ENCODE measurements at regions not wholly inside any gene's neighbourhood (a gene's known extent, or its start where the extent isn't known, plus 50 kb on each side); places are given as distances from the start of the nearest gene placed in this dataset.
"Not testable (repeated sequence)": the region's sequence is repeated elsewhere in the genome, so short reads cannot be mapped to it uniquely, and the experiment has no call there.

GRCh38 chr2:64731263-64731643, 77.5 kb upstream of the SERTAD2 start:
- peak overlapping the region; percentile 95 for H3K27ac Mint-ChIP-seq
- H3K4me3 Mint-ChIP-seq = peak overlapping the region; percentile 90
- H3K4me1 Mint-ChIP-seq (ENCODE audit: low read depth) = peaks cover 63% of the 10 kb centered on the region
- H3K36me3 Mint-ChIP-seq = peaks cover 6% of the 10 kb centered on the region
- no peaks in the 10 kb centered on the region for H3K27me3 Mint-ChIP-seq
- H3K9me3 Mint-ChIP-seq (ENCODE audit: low read depth) = no peaks in the 10 kb centered on the region

- H3K4me1 Mint-ChIP-seq (ENCODE audit: low read depth) = peaks cover 58% of the 10 kb centered on the region
- no peaks in the 10 kb centered on the region for H3K9me3 Mint-ChIP-seq (ENCODE audit: low read depth)
- H3K4me3 Mint-ChIP-seq = peak overlapping the region; percentile 90
- peak overlapping the region; percentile 95 for H3K27ac Mint-ChIP-seq
- H3K27me3 Mint-ChIP-seq = no peaks in the 10 kb centered on the region
- peaks cover 6% of the 10 kb centered on the region for H3K36me3 Mint-ChIP-seq
Measured at GRCh38 chr2:64731746-64732145, 78.0 kb upstream of the SERTAD2 start.

GRCh38 chr2:64732146-64732545, 78.4 kb upstream of the SERTAD2 start:
- Mint-ChIP-seq H3K27ac (no peak overlapping the region), H3K4me1 (ENCODE audit: low read depth) (peaks cover 58% of the 10 kb centered on the region), H3K4me3 (no peak overlapping the region), H3K9me3 (ENCODE audit: low read depth) (no peaks in the 10 kb centered on the region), H3K36me3 (peaks cover 5% of the 10 kb centered on the region), H3K27me3 (no peaks in the 10 kb centered on the region)

DNA sequence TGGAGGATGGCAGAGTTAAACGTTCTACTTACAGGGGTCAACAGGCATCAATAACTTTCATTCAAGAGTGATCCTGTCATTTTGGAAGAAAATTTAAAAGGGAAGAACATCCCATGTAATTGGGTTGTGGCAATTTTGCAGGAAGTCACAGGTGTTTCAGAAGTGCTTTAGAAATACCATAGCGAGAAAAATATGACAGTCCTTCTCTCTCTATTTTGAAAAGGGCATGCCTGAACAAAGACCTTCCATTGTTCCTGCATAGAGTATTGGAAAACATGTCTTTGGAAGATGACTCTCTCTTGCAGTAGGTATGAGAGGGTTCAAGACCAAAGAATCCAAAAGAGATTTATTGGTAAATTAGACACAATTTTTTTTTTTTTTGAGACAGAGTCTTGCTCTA, 81.8 kb upstream of the SERTAD2 start:
- peaks cover 3% of the 10 kb centered on the region for H3K36me3 Mint-ChIP-seq
- no peak overlapping the region for H3K4me3 Mint-ChIP-seq
- H3K9me3 Mint-ChIP-seq (ENCODE audit: low read depth) = no peaks in the 10 kb centered on the region
- no peak overlapping the region for H3K27ac Mint-ChIP-seq
- peaks cover 49% of the 10 kb centered on the region for H3K4me1 Mint-ChIP-seq (ENCODE audit: low read depth)
- no peaks in the 10 kb centered on the region for H3K27me3 Mint-ChIP-seq

GRCh38 chr2:64737547-64737946, 83.8 kb upstream of the SERTAD2 start:
- H3K36me3 Mint-ChIP-seq = peaks cover 3% of the 10 kb centered on the region
- no peaks in the 10 kb centered on the region for H3K27me3 Mint-ChIP-seq
- H3K27ac Mint-ChIP-seq = peak overlapping the region; percentile 81
- peaks cover 32% of the 10 kb centered on the region for H3K4me1 Mint-ChIP-seq (ENCODE audit: low read depth)
- H3K4me3 Mint-ChIP-seq = peak overlapping the region; percentile 53
- no peaks in the 10 kb centered on the region for H3K9me3 Mint-ChIP-seq (ENCODE audit: low read depth)

DNA sequence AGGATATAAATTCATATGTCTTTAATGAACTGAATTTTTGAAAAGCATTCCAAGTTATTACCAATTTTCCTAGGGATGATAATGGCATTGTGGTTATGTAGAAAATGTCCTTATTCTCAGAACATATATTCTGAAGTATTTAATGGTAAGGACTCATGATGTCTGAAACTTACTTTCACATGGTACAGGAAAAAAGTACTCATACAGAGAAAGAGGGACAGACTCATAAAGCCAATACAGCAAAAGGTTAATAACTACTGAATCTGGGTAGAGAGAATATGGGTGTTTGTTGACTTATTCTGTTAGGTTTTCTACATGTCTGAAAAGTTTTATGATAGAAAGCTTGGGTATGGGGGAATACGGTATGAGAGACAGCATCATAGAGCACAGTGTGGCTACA, 84.3 kb upstream of the SERTAD2 start:
- peak overlapping the region; percentile 53 for H3K4me3 Mint-ChIP-seq
- H3K27ac Mint-ChIP-seq = peak overlapping the region; percentile 81
- peaks cover 32% of the 10 kb centered on the region for H3K4me1 Mint-ChIP-seq (ENCODE audit: low read depth)
- H3K27me3 Mint-ChIP-seq = no peaks in the 10 kb centered on the region
- peaks cover 3% of the 10 kb centered on the region for H3K36me3 Mint-ChIP-seq
- H3K9me3 Mint-ChIP-seq (ENCODE audit: low read depth) = no peaks in the 10 kb centered on the region

DNA sequence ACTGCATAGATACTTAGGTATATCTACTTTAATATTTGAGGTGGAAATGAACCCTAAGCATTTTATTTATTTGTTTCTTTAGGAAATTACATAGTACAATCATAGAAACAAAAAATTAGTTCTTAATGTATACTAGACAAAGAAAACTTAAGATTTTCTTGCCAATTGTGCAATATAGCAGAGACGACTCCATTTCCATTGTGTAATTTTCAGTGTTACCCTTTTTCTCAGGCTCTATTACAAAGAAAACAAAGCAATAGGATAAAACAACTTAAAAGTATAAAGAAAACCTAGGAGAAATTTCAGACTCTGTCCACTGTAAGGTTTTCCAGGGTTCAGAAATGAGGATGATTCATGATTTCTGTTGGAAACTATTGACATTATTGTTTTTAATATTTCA, 89.0 kb upstream of the SERTAD2 start:
- Mint-ChIP-seq H3K27ac (no peak overlapping the region), H3K4me1 (ENCODE audit: low read depth) (peaks cover 23% of the 10 kb centered on the region), H3K27me3 (no peaks in the 10 kb centered on the region)

GRCh38 chr2:64743739-64744330, 90.1 kb upstream of the SERTAD2 start:
- Mint-ChIP-seq H3K4me1 (ENCODE audit: low read depth) (peaks cover 19% of the 10 kb centered on the region), H3K27ac (no peak overlapping the region), H3K4me3 (no peak overlapping the region), H3K27me3 (no peaks in the 10 kb centered on the region), H3K9me3 (ENCODE audit: low read depth) (no peaks in the 10 kb centered on the region), H3K36me3 (no peaks in the 10 kb centered on the region)

More for the DNA sequence above, 89.0 kb upstream of the SERTAD2 start:
- Mint-ChIP-seq H3K9me3 (ENCODE audit: low read depth) (no peaks in the 10 kb centered on the region), H3K36me3 (no peaks in the 10 kb centered on the region), H3K4me3 (no peak overlapping the region)

- no peak overlapping the region for H3K4me3 Mint-ChIP-seq
Measured at GRCh38 chr2:64745562-64745961, 91.8 kb upstream of the SERTAD2 start.

DNA sequence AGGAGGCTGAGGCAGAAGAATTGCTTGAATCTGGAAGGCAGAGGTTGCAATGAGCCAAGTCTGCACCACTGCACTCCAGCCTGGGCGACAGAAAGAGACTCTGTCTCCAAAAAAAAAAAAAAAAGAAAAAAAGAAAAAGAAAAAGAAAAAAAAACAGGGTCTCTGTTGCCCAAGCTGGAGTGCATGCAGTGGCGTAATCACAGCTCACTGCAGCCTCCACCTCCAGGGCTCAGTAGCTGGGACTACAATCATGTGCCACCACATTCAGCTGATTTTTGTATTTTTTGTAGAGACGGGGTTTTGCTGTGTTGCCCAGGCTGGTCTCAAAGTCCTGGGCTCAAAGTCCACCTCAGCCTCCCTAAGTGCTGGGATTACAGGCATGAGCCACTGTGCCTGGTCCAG, 94.0 kb upstream of the SERTAD2 start:
- not testable (repeated sequence) for H3K27ac Mint-ChIP-seq; H3K9me3 Mint-ChIP-seq (ENCODE audit: low read depth); H3K36me3 Mint-ChIP-seq; H3K4me3 Mint-ChIP-seq; H3K27me3 Mint-ChIP-seq
- peaks cover 35% of the 10 kb centered on the region for H3K4me1 Mint-ChIP-seq (ENCODE audit: low read depth)

More at GRCh38 chr2:64745562-64745961, 91.8 kb upstream of the SERTAD2 start:
- H3K27me3 Mint-ChIP-seq = no peaks in the 10 kb centered on the region
- H3K4me1 Mint-ChIP-seq (ENCODE audit: low read depth) = peaks cover 27% of the 10 kb centered on the region
- no peaks in the 10 kb centered on the region for H3K9me3 Mint-ChIP-seq (ENCODE audit: low read depth)
- H3K36me3 Mint-ChIP-seq = no peaks in the 10 kb centered on the region
- H3K27ac Mint-ChIP-seq = no peak overlapping the region

DNA sequence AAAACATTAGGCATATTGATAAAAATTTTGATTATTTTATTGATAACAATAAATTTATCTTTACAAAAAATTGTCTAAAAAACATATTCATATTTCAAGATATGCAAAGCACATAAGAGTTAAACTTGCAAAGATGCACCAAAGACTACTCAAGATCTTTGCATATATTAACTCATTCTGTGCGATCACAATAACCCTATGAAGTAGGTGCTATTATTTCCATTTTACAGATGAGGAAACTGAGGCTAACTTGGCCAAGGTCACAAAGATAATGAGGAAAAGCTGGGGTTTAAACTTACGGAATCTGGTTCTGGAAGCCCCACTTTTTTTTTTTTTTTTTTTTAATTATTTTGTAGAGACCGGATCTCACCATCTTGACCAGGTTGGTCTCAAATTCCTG, 94.4 kb upstream of the SERTAD2 start:
- Mint-ChIP-seq H3K9me3 (ENCODE audit: low read depth) (no peaks in the 10 kb centered on the region), H3K4me3 (peak overlapping the region; percentile 93), H3K27me3 (no peaks in the 10 kb centered on the region), H3K27ac (peak overlapping the region; percentile 95), H3K4me1 (ENCODE audit: low read depth) (peaks cover 35% of the 10 kb centered on the region), H3K36me3 (no peaks in the 10 kb centered on the region)

DNA sequence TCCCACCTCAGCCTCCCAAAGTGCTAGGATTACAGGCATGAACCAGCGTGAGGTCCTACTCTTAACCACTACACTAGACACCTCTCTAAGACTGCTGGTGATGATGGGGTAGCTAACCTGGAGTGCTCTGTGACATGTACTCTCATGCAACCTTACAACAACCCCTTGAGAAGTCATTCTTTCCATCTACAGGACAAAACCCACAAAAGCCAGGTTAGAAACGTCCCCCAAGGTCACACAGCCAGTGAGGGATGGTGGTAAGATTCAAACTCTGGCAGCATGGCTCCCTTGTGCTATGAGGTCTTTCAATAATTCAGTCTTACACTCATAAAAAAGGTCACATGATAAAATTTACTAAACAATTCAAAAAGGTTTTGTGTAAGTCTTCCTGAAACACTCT, 94.8 kb upstream of the SERTAD2 start:
- H3K9me3 Mint-ChIP-seq (ENCODE audit: low read depth) = no peaks in the 10 kb centered on the region
- peaks cover 35% of the 10 kb centered on the region for H3K4me1 Mint-ChIP-seq (ENCODE audit: low read depth)
- peak overlapping the region; percentile 95 for H3K27ac Mint-ChIP-seq
- H3K36me3 Mint-ChIP-seq = no peaks in the 10 kb centered on the region
- H3K27me3 Mint-ChIP-seq = no peaks in the 10 kb centered on the region
- H3K4me3 Mint-ChIP-seq = peak overlapping the region; percentile 93

- H3K9me3 Mint-ChIP-seq (ENCODE audit: low read depth) = no peaks in the 10 kb centered on the region
- peak overlapping the region; percentile 93 for H3K4me3 Mint-ChIP-seq
- peak overlapping the region; percentile 95 for H3K27ac Mint-ChIP-seq
- no peaks in the 10 kb centered on the region for H3K27me3 Mint-ChIP-seq
- no peaks in the 10 kb centered on the region for H3K36me3 Mint-ChIP-seq
- peaks cover 33% of the 10 kb centered on the region for H3K4me1 Mint-ChIP-seq (ENCODE audit: low read depth)
Measured at GRCh38 chr2:64749446-64749845, 95.7 kb upstream of the SERTAD2 start.

DNA sequence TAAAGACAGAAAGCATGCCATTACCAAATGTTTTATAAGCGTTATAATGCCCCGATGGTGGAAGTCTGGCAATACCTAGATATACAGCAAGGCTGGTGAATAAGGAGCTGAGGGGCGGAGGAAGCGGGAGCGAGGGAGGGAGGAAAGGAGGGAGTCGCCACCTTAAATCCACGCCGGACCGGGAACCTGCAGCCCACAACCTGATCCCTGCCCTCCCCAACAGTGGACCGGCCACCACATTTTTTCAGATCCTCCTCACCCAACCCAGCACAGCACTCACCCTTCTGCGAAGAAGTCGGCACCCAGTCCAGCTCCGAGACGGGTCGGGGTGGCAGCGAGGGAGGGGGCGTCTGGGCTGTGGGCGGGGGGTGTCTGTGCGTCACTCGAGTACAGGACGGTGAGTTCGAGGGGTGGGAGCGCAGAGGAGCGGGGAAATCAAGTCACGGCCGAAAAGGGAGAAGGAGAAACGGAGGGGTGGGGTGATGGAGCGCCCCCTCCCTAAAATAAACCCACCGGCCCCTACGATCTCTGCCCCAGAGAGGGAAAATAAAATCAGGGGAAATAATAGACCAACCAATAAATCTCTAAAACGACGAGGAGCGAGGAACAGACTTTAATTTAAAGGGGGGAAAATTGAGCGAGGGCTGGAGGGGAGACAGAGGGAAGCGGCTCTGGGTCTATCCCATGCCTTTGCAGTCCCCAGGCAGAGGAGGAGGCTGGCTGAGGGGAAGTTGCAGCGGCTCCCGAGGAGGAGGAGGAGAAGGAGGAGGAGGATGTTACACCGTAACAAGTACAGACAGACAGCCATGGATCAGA, 96.5 kb upstream of the SERTAD2 start:
- Mint-ChIP-seq H3K4me1 (ENCODE audit: low read depth) (peaks cover 33% of the 10 kb centered on the region), H3K27ac (peak overlapping the region; percentile 95)

DNA sequence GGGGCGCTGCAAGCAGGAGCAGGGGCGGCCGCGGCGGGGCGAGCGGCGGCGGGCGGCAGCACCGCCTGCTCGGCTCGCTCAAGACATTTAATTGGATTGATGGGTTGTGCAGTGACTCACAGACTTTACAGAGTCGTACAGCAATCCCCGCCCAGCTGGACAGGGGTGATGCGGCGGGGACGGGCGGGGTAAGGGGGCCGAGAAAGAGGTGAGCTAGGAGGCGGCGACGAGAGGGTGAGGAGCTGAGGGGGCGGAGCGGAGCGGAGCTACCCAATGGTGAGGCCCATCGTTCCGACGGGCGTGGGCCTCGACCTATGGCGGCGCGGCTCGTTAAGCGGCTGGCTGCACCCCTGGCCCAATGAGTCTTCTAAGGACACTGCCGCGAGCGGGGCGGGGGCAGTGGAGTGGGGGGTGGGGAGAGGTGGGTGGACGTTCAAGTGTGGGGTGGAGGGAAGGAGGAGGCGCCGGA, 97.1 kb upstream of the SERTAD2 start:
- H3K4me3 Mint-ChIP-seq = peak overlapping the region; percentile 93

More for the DNA sequence above, 96.5 kb upstream of the SERTAD2 start:
- Mint-ChIP-seq H3K4me3 (peak overlapping the region; percentile 93), H3K9me3 (ENCODE audit: low read depth) (no peaks in the 10 kb centered on the region), H3K27me3 (no peaks in the 10 kb centered on the region), H3K36me3 (no peaks in the 10 kb centered on the region)

More for the DNA sequence above, 97.1 kb upstream of the SERTAD2 start:
- Mint-ChIP-seq H3K27ac (peak overlapping the region; percentile 95), H3K9me3 (ENCODE audit: low read depth) (no peaks in the 10 kb centered on the region), H3K27me3 (no peaks in the 10 kb centered on the region), H3K4me1 (ENCODE audit: low read depth) (peaks cover 31% of the 10 kb centered on the region), H3K36me3 (no peaks in the 10 kb centered on the region)

All from activated naive CD8-positive, alpha-beta T cell (primary cell).